Adrenal gland (tissue), 9 donors: ENCODE measurements at regions not wholly inside any gene's neighbourhood (a gene's known extent, or its start where the extent isn't known, plus 50 kb on each side); places are given as distances from the start of the nearest gene placed in this dataset.

ENCODE experiments used
- DNase-seq, 7 donors: peaks; one replicate each; pipeline ENCODE4 v3.0.0-alpha.2; 2019 to 2020
- H3K27ac ChIP-seq, 5 donors: fragments of 200-600 bp; sonication (generic) in 4 of 5; 1 replicate in 3 of 5; 2 replicates in 2 of 5; pipeline versions ENCODE4 v1.5.1 to v1.8.0; 2016 to 2020; ENCODE audit warnings: mild to moderate bottlenecking in 1 of 5
- H3K27me3 ChIP-seq: fragments of 200-600 bp; 2 replicates; pipeline ENCODE4 v1.8.0; 2021
- H3K36me3 ChIP-seq, 2 donors: fragments of 200-600 bp; replicated peaks in 1 of 2; 1 replicate in 1 of 2; 2 replicates in 1 of 2; pipeline versions ENCODE4 v1.5.1 to v1.8.0; 2018 to 2022
- H3K4me1 ChIP-seq, 2 donors: fragments of 200-600 bp; replicated peaks in 1 of 2; 1 replicate in 1 of 2; 2 replicates in 1 of 2; pipeline versions ENCODE4 v1.5.1 to v1.8.0; 2018 to 2021
- H3K4me3 ChIP-seq, 4 donors: fragments of 200-600 bp; sonication (generic) in 3 of 4; one replicate each; pipeline ENCODE4 v1.5.1; 2016 to 2018
- H3K9me3 ChIP-seq, 3 donors: fragments of 200-600 bp; sonication (generic) in 1 of 3; replicated peaks in 1 of 3; 1 replicate in 2 of 3; 2 replicates in 1 of 3; pipeline versions ENCODE4 v1.5.1 to v1.8.0; 2016 to 2021
- CTCF ChIP-seq, 6 experiments: fragments of 450-650 bp in 4 of 6; fragments of 200-600 bp in 2 of 6; sonication (generic) in 1 of 6; IDR thresholded peaks; 1 replicate in 5 of 6; 2 replicates in 1 of 6; pipeline versions ENCODE4 v1.5.1 to v1.8.0; 2016 to 2021; ENCODE audit warnings: antibody characterized with exemption in 6 of 6, mild to moderate bottlenecking in 2 of 6, moderate library complexity in 1 of 6
- POLR2A ChIP-seq, 2 donors: fragments of 450-650 bp; IDR thresholded peaks; one replicate each; pipeline ENCODE4 v1.6.1; 2017; ENCODE audit warnings: antibody characterized with exemption in 2 of 2, mild to moderate bottlenecking in 2 of 2, moderate library complexity in 1 of 2
- WGBS, 4 donors: extraction: QIAGEN DNeasy Blood & Tissue Kit in 2 of 4; methylation state at CpG; one replicate each; pipeline versions ENCODE4 v1.1.5 to v1.1.7; 2013 to 2017; 5-methylcytosine and 5-hydroxymethylcytosine counted together
- intact Hi-C, 2 donors: fragments of 100-400 bp; cut with DNase I; formaldehyde crosslinking; loops; one replicate each; pipeline versions ENCODE4 v1.14.1 to v1.15.0; 2022 to 2023
- donor health status: healthy with polysubstance abuse.
- donor health status: Bipolar disorder and iron deficiency.
- donor health status: DM: yes; HTN: yes; CAD: no.
- donor health status: DM: no; HTN: no; CAD: no.
- donor health status: DM: no; HTN: no; CAD: no.

- no peak for DNase-seq
- Histone ChIP-seq H3K27ac (no peak overlapping the region), H3K4me1 (no peaks in the 10 kb centered on the region), H3K27me3 (no peaks in the 10 kb centered on the region), H3K9me3 (no peaks in the 10 kb centered on the region), H3K36me3 (no peaks in the 10 kb centered on the region), H3K4me3 (no peak overlapping the region)
- TF ChIP-seq POLR2A (IDR thresholded peaks at IDR 0.05) (no peak), CTCF (IDR thresholded peaks at IDR 0.05) (no peak)
- WGBS, 4 donors, result 29 to 50% (median 44%) methylated on average over 1 of the region's 1 CpG
- intact Hi-C loops, result no loop called here
Observed at GRCh38 chr2:223223156-223223555, 171.2 kb downstream of the KCNE4 start.

DNA sequence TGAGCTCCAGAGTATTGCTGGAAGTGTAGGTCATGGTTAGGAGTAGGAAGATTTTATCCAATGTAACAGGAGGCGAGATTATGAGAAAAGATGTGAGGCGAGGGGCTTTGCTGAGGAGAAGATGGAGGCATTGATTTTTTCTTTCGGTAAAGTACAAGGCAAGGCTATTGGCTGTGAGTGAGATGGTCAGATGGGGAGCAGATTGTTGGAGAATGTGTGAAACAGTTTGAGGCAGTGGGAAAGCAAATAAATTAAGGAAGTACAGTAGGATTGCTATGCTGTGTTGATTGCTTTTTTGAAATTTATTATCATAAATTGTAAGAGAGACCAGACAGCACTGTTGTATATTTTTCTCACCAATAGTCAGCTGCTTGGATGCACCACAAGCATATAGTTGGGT lies 173.3 kb downstream of the KCNE4 start:
- no peak for DNase-seq
- intact Hi-C loops, result no loop called here
- Histone ChIP-seq H3K27me3 (no peaks in the 10 kb centered on the region), H3K36me3 (no peaks in the 10 kb centered on the region), H3K4me3 (no peak overlapping the region), H3K9me3 (no peaks in the 10 kb centered on the region), H3K27ac (no peak overlapping the region), H3K4me1 (no peaks in the 10 kb centered on the region)
- TF ChIP-seq CTCF (IDR thresholded peaks at IDR 0.05) (no peak), POLR2A (IDR thresholded peaks at IDR 0.05) (no peak)
- 91 to 94% (median 93%) methylated on average over 3 of the region's 3 CpGs for WGBS, 4 donors

GRCh38 chr2:223226264-223226663 lies 174.3 kb downstream of the KCNE4 start:
- Histone ChIP-seq H3K4me1 (no peaks in the 10 kb centered on the region), H3K4me3 (no peak overlapping the region), H3K36me3 (no peaks in the 10 kb centered on the region), H3K27ac (no peak overlapping the region), H3K27me3 (no peaks in the 10 kb centered on the region), H3K9me3 (no peaks in the 10 kb centered on the region)
- DNase-seq, result no peak
- TF ChIP-seq CTCF (IDR thresholded peaks at IDR 0.05) (no peak), POLR2A (IDR thresholded peaks at IDR 0.05) (no peak)
- 0 to 83% (median 29%) methylated on average over 1 of the region's 1 CpG for WGBS, 4 donors
- intact Hi-C loops, result no loop called here

DNA sequence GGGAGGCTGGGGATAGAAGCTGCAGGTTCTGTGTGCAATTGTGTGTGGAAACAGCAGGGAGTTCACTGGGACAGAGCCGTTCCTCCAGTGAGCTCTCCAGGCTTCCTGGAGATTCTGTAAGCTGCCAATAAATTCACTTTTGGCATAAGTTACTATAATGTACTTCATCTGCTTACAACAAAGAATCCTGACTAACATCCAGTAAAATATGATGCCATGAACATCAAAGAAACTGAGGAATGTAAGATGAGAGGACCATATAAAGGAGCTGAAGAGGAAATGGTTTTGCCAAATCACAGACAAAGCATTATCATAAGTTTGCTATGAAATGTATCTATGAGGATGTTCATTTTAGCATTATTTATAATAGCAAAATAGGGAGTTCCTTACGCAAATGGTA lies 175.3 kb downstream of the KCNE4 start:
- intact Hi-C loops, result no loop called here
- no peak for DNase-seq
- TF ChIP-seq POLR2A (IDR thresholded peaks at IDR 0.05), result no peak
- TF ChIP-seq CTCF (IDR thresholded peaks at IDR 0.05), result no peak
- Histone ChIP-seq H3K4me1 (no peaks in the 10 kb centered on the region), H3K4me3 (no peak overlapping the region), H3K36me3 (no peaks in the 10 kb centered on the region), H3K27ac (no peak overlapping the region), H3K27me3 (no peaks in the 10 kb centered on the region), H3K9me3 (no peaks in the 10 kb centered on the region)
- WGBS, 4 donors, result 38 to 96% (median 61%) methylated on average over 2 of the region's 2 CpGs
